ENCODE measurements at regions not wholly inside any gene's neighbourhood (a gene's known extent, or its start where the extent isn't known, plus 50 kb on each side); places are given as distances from the start of the nearest gene placed in this dataset.
"Not testable (repeated sequence)": the region's sequence is repeated elsewhere in the genome, so short reads cannot be mapped to it uniquely, and the experiment has no call there.

DNA sequence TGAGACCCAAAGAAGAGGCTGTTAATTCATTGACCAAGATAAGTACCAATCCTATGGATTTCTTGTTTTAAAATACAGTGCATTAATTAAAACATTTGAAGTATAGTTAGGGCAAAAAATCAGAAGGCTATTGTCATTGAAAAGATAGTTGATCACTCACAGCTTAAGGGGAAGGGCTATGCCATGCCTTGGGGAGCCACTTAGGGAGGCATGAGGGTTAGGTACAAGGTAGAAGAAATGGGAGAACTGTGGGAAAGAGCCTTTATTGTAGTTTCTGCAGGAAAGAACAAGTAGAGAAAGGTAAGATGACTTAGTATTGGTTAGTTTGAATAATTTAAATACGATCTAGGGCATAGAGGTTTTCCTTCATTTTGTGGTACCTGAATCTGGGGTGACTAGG, 1285.5 kb upstream of the TMEFF2 start:
- DNase-seq (ENCODE audit: extremely low read depth, low read depth), result no peak

DNA sequence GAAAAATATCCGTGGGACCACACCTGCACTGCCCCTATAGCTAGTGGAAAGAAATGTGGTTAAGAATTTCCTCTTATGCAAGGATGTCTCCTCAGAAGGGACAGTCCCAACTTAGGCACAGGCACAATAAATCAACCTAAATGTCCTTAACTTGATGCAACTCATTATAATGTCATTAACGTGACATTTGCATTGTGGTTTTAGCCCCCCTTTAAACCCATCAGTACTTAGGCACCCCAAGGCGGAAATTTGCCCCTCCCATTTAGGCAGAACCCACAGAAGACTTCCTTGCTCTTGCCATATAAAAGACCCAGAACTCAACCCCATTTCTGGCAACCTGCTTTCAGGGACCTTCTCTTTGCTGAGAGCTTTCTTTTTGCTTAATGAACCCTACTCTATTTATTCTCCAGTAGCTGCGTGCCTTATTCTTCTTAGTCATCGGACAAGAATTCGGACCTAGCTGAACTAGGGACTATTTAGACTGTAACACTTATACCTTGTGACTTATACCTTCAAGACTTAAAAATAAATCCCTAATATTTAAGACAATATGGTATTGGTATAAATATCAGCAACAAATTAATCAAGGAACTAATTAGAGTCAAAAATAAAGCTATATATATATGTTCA, 1281.6 kb upstream of the TMEFF2 start:
- no peak for DNase-seq (ENCODE audit: extremely low read depth, low read depth)

DNA sequence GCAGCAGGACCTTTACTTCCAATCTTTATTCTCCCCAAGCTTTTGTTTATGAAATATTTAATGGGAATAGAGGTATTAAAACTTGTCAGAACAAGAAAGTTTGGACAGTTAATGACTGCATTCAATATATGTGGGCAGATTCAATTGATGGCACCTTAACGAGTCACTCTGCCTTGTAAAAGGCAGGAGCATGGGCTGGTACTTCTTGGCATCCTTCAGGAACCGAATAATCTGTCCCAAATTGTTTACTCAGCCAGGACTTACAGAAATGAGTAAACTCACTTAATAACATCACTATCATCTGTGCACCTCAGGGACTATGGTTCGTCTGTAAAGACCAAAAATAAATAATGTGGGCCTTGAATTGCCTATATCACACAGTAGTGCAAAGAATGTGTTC, 1280.3 kb upstream of the TMEFF2 start:
- DNase-seq (ENCODE audit: extremely low read depth, low read depth), result no peak

DNA sequence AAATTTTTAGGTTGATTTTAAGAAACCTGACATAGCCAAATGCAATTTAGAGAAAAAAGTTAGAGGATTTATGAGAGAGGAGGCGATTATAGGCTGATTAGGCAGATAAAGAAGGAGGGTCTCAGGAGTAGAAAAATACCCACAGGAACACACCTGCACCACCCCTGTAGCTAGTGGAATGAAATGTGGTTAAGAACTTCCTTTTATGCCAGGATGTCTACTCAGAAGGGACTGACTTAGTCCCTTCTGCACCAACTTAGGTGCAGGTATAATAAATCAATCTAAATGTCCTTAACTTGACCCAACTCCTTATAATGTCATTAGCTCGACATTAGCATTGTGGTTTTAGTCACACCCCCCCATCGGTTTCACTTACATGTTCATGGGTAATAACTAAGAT, 1274.5 kb upstream of the TMEFF2 start:
- DNase-seq (ENCODE audit: extremely low read depth, low read depth), result no peak

DNA sequence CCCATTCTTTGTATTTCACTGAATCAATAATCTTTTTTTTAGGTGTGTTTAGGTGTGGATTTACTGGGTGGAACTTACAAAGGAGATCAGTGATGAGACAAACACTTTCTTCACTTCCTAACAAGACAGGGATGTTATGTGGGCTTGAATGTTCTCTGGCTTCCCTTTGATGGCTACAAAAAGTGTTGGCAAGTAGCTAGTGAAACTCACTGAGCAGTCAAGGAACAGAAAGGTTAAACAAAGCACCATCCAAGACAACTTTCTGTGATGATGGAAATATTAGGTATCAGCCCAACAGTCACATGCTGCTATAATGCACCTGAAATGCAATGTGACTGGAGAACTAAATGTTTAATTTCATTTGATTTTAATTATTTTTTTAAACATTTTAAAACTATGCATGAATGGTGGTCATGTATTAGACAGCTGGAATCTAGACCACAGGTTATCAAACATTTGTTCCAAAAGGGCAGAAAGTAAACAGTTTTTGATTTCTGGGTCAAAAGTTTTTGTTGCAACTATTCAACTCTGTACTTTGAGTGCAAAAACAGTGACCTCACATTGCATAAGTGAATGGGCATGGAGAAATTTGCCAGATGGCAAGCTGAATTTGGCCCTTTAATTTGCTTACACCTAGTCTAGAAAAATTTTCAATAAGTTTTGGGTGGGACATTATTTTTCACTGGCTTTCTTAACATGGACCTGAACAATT, 1272.7 kb upstream of the TMEFF2 start:
- no peak for DNase-seq (ENCODE audit: extremely low read depth, low read depth)

DNA sequence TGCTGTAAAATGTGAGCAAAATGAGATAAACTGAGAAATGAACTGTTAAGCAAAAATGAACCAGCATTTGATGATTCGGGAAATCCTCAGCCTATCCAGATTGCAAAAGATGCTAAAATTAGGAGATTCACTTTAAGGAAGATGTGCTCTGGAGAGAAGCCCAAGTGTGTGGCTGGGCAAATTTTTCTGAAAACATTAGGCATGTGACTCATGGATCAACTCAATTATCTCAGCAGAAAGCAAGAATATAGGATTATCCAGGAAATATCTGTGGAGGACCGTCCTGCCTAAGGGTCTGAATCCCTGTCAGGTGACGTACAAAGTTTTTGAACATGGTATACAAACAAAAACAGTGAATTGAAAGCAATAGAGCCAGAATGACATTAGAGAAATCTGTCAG, 1268.3 kb upstream of the TMEFF2 start:
- no peak for DNase-seq (ENCODE audit: extremely low read depth, low read depth)

DNA sequence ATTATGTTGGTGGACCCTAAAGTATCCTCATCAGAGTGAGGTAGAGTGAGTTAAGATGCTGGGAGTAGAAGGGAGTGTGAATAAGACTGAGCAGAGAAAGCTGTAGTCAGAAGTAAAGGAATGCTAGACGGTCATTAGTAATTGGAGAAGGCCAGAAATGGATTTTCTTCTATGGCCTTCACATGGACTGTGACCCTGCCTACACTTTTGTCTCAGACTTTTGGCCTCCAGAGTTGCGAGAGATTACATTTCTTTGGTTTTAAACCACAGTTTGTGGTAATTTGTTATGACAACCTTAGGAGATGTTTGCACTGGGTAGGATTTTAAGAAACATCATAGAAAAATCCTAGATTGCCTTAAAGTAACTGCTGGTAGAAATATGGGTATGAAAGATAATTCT, 1267.7 kb upstream of the TMEFF2 start:
- no peak for DNase-seq (ENCODE audit: extremely low read depth, low read depth)

DNA sequence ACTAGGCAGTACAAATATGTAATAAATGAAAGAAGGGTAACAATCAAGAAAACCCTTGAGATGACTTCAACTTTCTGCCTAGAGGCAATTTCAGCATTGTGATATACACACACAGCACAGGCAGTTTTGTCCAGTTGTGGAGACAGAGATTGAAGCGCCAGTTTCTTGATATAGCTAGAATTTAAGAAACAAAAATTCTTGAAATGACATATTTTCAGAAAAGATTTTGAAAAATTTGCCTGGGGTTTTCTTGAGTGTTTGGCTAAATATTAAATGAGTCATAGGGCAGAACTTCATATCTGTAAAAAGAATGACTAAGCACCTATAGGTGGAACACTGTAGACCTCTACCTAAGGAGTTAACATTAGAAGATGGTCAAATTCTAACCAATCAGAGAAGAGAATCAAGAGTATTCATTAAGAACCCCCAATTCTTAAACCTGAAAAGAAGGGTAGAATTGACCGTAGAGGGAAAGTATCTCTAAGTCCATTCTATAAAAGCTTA, 1266.8 kb upstream of the TMEFF2 start:
- DNase-seq (ENCODE audit: extremely low read depth, low read depth), result no peak

DNA sequence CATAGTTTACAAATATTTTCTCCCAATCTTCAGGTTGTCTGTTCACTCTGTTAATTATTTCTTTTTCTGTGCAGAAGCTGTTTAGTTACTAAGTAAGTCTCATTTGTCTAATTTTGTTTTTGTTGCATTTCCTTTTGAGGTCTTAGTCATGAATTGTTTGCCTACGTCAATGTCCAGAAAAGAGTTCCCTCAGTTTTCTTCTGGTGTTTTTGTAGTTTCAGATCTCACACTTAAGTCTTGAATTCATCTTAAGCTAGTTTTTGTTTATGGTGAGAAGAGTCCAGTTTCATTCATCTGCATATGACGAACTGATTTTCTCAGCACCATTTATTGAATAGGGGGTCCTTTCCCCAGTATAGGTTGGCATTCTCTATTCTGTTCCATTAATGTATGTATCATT, 1252.2 kb upstream of the TMEFF2 start:
- DNase-seq (ENCODE audit: extremely low read depth, low read depth), result no peak

DNA sequence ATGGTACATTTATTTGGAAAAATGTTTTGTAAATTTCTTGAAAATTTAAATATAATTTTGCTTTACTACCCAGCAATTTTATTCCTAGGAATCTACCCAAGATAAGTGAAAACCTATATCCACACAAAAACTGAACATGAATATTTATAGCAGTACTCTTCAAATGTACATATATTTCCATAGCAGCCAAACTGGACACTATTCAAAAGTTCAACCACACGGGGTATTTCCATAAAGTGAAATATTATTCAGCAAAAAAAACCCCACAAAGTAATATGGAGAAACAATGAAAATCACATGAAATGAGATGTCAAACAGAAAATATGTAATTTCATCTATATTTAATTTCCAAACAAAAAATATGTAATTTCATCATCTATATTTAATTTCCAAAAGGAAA, 1247.6 kb upstream of the TMEFF2 start:
- no peak for DNase-seq (ENCODE audit: extremely low read depth, low read depth)

DNA sequence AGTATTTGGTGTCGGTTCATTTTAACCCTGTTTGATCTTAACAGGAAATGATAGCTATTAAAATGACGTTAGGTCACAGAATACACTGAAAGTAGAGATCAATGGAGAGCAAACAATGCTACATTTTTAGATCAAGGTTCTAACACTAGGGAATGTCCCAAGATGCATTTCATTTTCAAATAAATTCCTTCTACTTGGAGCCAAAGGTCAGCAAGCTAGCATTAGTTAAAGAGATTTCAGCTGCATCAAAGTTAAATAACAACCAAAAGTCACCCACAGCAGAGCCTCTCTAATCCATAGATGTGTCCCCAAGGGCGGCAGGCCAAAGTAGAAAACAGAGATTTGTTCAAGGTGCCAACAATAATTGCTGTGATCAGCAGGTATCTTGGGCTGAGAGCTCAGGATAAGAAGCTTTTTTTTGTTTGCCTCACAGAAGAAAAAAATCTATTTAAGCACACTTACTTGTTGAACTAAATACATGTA, 1233.6 kb upstream of the TMEFF2 start:
- no peak for DNase-seq (ENCODE audit: extremely low read depth, low read depth)

DNA sequence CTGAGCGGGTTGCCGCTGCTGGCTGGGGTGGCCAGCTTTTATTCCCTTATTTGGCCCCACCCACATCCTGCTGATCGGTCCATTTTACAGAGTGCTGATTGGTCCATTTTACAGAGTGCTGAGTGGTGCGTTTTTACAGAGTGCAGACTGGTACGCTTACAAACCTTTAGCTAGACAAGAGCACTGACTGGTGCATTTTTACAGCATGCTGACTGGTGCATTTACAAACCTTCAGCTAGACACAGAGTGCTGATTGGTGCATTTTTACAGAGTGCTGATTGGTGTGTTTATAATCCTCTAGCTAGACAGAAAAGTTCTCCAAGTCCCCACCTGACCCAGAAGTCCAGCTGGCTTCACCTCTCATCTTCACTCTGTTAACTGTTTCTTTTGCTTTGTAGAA, 1217.6 kb upstream of the TMEFF2 start:
- DNase-seq (ENCODE audit: extremely low read depth, low read depth), result not testable (repeated sequence)

DNA sequence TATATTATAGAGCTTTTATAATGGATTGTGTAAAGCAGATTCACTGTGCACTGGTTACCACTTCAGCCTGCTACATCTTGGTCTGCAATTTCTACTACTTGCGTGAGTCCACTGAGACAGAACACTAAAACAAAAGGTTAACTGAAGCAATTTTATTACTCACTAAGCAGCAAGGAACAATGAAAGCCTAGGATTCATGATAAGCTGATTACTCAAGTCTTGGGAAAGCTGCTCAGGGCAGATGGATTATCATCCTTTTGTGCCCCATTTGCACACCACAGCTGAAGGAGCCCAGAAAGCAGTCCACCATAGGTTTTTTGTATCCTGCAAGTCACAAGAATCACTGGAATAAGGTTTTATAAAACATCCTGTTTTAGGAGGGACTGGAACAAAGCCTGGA, 1215.2 kb upstream of the TMEFF2 start:
- no peak for DNase-seq (ENCODE audit: extremely low read depth, low read depth)

DNA sequence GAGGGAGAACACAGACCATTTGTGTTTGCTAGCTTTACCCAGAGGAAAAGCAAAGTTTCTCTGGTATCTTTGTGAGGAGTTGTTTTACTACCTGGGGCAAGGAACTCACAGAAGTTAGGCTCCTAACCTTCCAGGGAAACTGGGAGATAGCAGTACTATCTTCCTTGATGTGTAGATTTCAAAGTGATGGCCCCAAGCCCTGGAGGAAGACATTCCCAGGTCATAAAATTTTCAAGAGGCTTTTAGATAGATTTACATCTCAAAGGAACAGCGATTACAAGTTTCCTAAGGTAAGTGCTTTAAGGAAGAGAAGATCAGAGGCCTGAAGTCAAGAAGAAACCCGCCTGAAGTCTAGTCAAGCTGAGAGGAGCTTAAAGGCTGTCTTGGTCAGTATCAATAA, 1187.8 kb upstream of the TMEFF2 start:
- DNase-seq (ENCODE audit: extremely low read depth, low read depth), result no peak

DNA sequence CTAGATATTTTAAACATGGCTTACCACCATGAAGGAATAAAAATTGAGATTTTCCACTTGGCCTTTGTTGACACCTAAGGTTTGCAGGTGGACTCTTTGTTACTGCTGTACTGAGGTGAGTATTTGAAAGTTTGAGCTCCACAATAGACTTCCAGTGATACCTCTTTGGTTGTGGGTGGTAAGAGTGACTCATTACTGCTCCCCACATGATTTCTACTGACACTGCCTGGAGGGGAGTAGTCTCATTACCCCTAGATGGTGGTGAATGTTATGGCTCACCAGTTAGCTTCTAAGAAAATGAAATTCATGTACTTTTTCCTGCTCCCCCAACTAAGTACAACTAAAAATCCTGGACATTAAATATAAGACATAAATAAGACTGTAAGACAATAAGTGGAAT, 1183.1 kb upstream of the TMEFF2 start:
- DNase-seq (ENCODE audit: extremely low read depth, low read depth), result no peak

DNA sequence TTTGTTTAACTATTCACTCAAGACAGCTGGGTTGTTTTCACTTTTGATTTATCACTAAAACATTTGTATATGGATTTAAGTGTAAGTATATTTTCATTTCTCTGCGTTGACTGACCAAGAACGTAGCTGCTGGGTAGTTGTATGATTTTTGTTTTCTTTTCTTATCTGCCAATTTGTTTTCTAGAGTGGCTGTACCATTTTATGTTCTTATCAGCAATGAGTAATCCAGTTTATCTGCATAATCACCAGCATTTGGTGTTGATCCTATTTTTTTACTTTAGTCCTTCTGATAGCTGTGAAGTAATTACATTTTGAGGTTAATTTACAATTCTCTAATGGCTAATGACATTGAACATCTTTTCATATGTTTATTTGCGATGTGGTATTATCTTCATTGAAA, 1178.4 kb upstream of the TMEFF2 start:
- no peak for DNase-seq (ENCODE audit: extremely low read depth, low read depth)

DNA sequence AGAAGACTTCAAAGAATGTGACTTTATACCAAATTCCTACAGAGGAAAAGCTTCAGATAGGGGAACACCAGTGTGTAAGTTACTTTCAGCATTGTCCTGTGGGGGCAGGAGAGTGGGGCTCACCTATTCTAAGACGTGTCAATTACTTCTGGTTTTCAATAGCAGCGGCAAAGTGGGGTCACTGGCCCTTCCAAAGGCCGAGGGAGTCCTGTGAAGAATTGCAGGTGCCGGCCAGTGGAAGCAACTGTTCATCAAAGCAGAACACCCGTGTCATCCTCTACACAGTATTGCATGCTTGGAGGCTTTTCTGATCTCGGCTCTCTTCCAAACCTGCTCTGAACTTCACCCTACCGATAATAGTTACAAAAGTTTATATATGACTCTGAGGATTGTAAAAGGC, 1176.5 kb upstream of the TMEFF2 start:
- no peak for DNase-seq (ENCODE audit: extremely low read depth, low read depth)

DNA sequence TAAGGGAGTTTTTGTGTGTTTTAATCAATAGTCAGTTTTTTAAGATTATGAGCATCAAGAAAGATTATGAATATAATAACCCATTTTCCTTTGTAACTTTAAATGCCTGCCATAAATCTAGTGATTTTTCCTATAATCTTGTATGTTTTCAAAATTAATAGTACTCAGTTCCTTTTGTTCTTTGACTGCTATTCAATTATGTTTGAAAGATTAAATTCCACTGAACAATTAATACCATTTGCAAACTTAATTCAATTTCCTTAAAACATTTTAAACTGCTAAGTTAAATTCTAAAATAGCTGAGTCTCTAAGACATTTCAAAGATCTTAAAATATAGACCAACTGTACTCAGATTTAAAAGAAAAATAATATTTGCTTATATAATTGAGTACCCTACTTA, 1173.9 kb upstream of the TMEFF2 start:
- DNase-seq (ENCODE audit: extremely low read depth, low read depth), result no peak

DNA sequence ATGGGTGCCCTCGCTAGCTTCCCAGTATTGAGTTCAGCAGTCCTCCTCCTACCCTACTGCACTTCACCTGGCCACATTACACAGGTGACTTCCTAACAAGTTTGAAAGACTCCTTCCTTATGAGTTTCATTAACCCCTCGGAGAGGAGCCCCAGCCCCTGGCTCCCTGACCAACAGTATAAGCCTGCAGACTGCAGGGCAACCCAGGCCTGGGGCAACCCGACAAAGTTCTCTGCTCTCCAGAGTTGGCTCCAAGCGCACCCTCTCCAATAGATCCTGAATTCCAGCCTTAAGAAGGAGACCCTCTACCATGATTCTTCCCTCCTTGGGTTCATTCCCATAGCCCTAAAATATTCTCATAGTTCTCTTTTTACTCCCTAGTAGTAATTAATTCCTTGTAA, 1162.8 kb upstream of the TMEFF2 start:
- DNase-seq (ENCODE audit: extremely low read depth, low read depth), result no peak

DNA sequence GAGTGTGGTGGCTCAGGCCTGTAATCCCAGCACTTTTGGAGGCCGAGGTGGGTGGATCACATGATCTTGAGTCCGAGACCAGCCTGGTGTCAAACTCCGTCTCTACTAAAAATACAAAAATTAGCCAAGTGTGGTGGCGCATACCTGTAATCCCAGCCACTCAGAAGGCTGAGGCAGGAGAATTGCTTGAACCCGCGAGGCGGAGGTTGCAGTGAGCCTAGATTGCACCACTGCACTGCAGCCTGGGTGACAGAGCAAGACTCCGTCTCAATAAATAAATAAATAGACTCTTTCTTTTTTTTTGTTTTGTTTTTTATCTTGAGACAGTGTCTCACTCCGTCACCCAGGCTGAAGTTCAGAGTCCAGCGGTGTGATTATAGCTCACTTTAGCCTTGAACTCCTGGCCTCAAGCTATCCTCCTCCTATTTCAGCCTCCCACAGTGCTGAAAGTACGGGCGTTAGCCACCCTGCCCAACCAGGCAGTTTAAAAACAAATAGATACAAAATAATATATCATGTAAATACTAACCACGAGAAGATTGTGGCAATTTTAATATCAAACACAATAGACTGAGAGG, 1158.0 kb upstream of the TMEFF2 start:
- DNase-seq (ENCODE audit: extremely low read depth, low read depth), result not testable (repeated sequence)

DNA sequence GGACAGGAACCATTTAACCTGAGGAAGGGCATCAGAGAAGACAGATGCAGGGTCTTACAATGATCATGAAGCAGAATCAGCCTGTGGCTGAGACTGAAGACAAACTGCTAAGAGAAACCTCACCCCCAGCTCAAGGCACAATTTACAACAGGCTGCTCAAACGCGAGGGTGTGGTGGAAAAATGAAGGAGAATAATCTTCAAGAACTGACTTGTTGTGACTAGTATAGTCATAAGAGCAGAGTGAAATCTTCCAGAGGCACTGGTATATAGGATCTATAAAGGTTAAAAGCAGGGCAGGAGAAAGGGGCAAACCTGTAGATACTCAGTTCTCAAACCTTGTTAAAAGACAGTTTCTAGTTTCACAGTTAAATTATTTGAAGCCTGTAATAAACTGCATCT, 1155.8 kb upstream of the TMEFF2 start:
- DNase-seq (ENCODE audit: extremely low read depth, low read depth), result no peak

DNA sequence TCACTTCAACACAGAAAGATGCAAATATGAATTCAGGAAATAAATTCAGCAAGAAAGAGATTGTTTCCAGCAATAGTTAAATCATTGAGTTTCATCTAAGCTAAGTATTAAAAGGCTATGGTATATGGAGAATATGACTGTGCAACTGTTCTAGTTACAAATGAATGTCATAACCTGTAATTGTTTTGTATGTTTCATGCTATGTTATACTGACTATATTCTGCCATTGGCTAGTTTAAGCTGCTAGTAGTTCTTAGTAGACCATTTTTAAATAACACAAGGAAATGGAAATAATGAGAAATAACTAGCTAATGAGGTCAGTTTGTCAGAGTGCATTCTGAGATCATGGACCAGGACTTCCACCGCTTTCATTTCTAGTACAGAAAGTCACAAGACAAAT, 1154.9 kb upstream of the TMEFF2 start:
- no peak for DNase-seq (ENCODE audit: extremely low read depth, low read depth)

Data from NCI-H460 (cell line).